RWPE1 (cell line): ENCODE measurements at regions not wholly inside any gene's neighbourhood (a gene's known extent, or its start where the extent isn't known, plus 50 kb on each side); places are given as distances from the start of the nearest gene placed in this dataset.

Experiments used
- CTCF ChIA-PET: fragments of 350-600 bp; sonication (Branson Sonifier 250); formaldehyde crosslinking; extraction: SDS; loops from one replicate; lab custom pipeline; 2021; lab: Yijun Ruan, JAX
- POLR2A ChIA-PET: fragments of 400-600 bp; formaldehyde crosslinking; extraction: SDS; loops from one replicate; lab custom pipeline; 2020; ENCODE audit warnings: antibody characterized with exemption; ENCODE audit not compliant: low non-redundant PET; lab: Yijun Ruan, JAX
- DNase-seq: peaks from one replicate; pipeline ENCODE4 v3.0.0; 2012; ENCODE audit warnings: low spot score
- H3K27ac ChIP-seq: fragments of 450-650 bp; 2 replicates; pipeline ENCODE4 v1.5.1; 2017
- TF ChIP-seq, protein P1 (sequence below): fragments of 450-650 bp; conservative IDR thresholded peaks from 2 replicates; pipeline ENCODE4 v1.5.1; 2017; ENCODE audit warnings: low read depth, mild to moderate bottlenecking

DNA sequence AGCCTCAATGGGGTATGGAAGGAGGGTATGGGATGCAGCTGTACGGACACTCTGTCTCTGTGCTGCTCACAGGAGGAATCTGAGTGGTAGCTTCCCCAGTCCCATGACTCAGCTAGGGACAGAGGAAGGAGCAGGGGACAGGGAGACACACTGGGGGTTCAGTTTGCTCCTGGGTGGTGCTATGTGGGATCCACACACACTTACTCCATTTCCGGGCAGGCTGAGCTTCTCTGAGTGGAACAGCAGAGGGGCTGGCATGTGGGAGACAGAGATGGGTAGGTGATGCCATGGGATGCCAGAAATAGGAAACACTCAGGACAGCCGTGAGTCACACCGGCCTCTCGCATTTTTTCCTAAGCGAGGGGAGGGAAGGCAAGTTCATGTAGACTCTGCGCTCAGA is 59.2 kb upstream of the KIRREL3 start:
- TF ChIP-seq, protein P1, sequence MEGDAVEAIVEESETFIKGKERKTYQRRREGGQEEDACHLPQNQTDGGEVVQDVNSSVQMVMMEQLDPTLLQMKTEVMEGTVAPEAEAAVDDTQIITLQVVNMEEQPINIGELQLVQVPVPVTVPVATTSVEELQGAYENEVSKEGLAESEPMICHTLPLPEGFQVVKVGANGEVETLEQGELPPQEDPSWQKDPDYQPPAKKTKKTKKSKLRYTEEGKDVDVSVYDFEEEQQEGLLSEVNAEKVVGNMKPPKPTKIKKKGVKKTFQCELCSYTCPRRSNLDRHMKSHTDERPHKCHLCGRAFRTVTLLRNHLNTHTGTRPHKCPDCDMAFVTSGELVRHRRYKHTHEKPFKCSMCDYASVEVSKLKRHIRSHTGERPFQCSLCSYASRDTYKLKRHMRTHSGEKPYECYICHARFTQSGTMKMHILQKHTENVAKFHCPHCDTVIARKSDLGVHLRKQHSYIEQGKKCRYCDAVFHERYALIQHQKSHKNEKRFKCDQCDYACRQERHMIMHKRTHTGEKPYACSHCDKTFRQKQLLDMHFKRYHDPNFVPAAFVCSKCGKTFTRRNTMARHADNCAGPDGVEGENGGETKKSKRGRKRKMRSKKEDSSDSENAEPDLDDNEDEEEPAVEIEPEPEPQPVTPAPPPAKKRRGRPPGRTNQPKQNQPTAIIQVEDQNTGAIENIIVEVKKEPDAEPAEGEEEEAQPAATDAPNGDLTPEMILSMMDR, result no peak
- ChIA-PET CTCF (no interaction called here), POLR2A (no interaction called here)

DNA sequence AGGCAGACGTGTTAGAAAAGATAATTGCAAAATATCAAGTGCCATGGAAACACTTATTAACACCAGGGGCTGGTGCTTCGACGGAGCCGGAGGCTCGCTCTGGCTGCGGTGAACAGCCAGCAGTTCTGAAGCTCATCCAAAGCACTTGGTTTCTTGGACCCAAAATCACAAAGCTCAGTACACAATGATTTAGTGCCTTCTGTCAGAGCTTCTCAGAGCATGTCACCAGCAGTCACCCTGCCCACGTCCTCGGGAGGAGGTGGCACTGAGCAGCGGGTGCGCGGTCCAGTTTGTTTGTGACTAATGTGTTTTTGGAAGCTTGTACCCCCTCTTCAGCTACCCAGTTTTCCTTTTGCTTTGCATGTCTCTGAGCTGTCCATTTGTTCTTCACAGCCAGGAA is 58.7 kb upstream of the KIRREL3 start:
- ChIA-PET CTCF (interaction anchor here (0.5 kb wide), 1 partner anchor 88 kb away, joined by 3 read pairs; no protein-coding TSS in a partner anchor), POLR2A (no interaction called here)
- no peak for DNase-seq
- TF ChIP-seq, protein P1, result no peak
- no peak overlapping the region for H3K27ac ChIP-seq

More for the DNA sequence above, 59.2 kb upstream of the KIRREL3 start:
- no peak for DNase-seq
- no peak overlapping the region for H3K27ac ChIP-seq

DNA sequence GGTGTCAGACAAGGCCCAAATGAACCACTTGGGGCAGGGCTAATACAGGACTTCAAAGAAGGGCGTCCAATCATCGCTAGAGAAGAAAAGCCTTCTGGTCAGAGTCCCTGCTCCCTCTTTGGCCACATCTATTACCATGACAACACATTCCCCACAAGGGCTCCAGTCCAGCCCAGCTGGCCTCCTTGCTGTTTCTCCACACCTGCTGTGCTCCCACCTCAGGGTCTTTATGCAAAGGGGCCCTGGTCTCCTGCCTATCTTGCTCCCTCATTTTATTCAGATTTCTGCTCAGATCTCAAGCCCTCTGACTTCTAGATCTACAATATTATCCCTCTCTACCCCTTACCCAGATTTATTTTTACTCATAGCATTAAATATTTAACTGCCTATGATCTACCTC is 58.0 kb upstream of the KIRREL3 start:
- ChIA-PET POLR2A (no interaction called here), CTCF (no interaction called here)
- H3K27ac ChIP-seq, result no peak overlapping the region
- DNase-seq, result no peak
- TF ChIP-seq, protein P1, result no peak

DNA sequence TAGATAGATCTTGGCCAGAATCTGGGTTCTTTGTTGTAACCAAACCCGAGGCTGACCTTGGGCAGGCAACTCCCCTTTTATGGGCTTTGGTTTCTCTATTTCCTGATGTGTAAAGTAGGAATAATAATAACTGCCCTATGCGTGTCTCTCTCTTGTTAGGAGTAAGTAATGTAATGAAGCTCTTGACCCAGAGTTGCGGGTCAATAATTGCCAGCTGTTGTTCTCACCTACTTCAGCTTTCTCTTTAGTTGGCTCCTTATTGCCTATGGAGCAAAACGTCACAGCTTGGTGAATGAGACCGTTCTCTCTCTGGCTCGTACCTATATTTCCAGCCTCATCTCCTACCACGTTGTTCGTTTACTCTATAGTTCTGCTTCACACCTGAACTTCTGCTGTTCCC is 56.6 kb upstream of the KIRREL3 start:
- POLR2A ChIA-PET, result no interaction called here
- DNase-seq, result no peak
- no peak overlapping the region for H3K27ac ChIP-seq
- TF ChIP-seq, protein P1, result no peak
- CTCF ChIA-PET, result no interaction called here

DNA sequence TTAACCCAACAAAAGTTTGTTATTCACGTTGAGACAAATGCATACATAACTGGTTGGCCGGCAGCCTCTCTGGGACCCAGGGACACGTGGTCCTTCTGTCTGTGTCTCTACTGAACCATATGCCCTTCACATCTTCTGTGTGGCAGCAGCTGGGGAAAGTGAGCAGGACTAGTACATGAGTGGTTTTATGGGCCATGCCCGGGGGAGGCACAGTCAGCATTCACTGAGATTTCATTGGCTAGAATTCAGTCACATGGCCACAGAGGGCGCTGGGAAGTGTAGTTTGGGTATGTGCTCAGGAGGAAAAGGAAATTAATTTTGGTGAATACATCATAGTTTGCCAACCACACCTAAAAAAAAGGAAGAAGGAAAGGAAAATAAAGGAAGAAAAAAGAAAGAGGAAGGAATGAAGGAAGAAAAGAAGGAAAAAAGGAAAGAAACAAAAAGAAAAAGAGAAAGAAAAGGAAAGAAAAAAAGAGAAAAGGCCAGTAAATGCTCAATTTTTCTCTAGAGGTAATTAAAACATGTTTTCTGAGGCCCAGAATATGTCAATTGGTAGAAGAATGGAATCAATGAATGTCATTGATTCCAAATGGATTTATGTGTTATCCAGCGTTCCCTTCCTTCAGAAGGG is 55.9 kb upstream of the KIRREL3 start:
- POLR2A ChIA-PET, result no interaction called here
- DNase-seq, result no peak

DNA sequence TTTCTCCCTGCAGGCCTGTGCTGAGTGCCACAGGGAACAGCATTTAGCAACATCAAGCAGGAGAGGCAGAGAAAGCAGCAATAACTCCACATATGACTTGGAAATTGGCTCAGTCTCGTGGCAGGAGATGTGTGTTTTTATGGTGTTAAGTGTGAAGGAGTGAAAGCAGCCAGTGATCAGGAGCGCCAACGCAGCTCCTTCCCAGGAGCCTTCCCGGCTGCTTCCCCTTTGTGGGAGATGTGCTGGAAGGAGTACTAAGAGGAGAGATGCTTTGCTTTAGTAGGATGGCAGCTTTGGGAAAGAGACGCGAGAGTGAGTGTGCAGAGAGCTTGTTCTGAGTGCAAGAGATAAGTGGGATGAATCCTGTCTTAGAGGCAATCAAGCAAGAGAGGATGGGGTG is 54.7 kb upstream of the KIRREL3 start:
- no peak for DNase-seq
- TF ChIP-seq, protein P1, result no peak
- CTCF ChIA-PET, result interaction anchor here (0.6 kb wide), 1 partner anchor 59 kb away, joined by 3 read pairs; no protein-coding TSS in a partner anchor
- H3K27ac ChIP-seq, result no peak overlapping the region
- POLR2A ChIA-PET, result no interaction called here

More for the DNA sequence above, 55.9 kb upstream of the KIRREL3 start:
- CTCF ChIA-PET, result no interaction called here
- TF ChIP-seq, protein P1, result no peak
- no peak overlapping the region for H3K27ac ChIP-seq
